Type B pancreatic cell (in vitro differentiated cells): ENCODE measurements at regions not wholly inside any gene's neighbourhood (a gene's known extent, or its start where the extent isn't known, plus 50 kb on each side); places are given as distances from the start of the nearest gene placed in this dataset.
"Not testable (repeated sequence)": the region's sequence is repeated elsewhere in the genome, so short reads cannot be mapped to it uniquely, and the experiment has no call there.

ENCODE experiments used
- DNase-seq: peaks from one replicate; pipeline ENCODE4 v3.0.0; 2021; ENCODE audit warnings: mixed read lengths; ENCODE audit not compliant: unreplicated experiment; ENCODE audit errors: extremely low spot score
- H3K27ac Mint-ChIP-seq: 2 replicates; pipeline ENCODE4 v1.8.0; 2021; ENCODE audit warnings: mild to moderate bottlenecking, mixed read lengths
- H3K27me3 Mint-ChIP-seq: 2 replicates; pipeline ENCODE4 v1.8.0; 2021; ENCODE audit warnings: mixed read lengths
- H3K36me3 Mint-ChIP-seq: 2 replicates; pipeline ENCODE4 v1.8.0; 2021; ENCODE audit warnings: mixed read lengths
- H3K4me1 Mint-ChIP-seq: one replicate; pipeline ENCODE4 v1.8.0; 2021; ENCODE audit warnings: mixed read lengths; ENCODE audit not compliant: unreplicated experiment
- H3K4me3 Mint-ChIP-seq: 2 replicates; pipeline ENCODE4 v1.8.0; 2021; ENCODE audit warnings: mild to moderate bottlenecking, mixed read lengths
- H3K9me3 Mint-ChIP-seq: 2 replicates; pipeline ENCODE4 v1.8.0; 2021; ENCODE audit warnings: mixed read lengths
- CTCF ChIP-seq: fragments of 200-600 bp; sonication (generic); conservative IDR thresholded peaks from 2 replicates; pipeline ENCODE4 v1.5.0; 2021; ENCODE audit warnings: antibody characterized with exemption, mild to moderate bottlenecking

- Mint-ChIP-seq H3K36me3 (no peaks in the 10 kb centered on the region), H3K9me3 (no peaks in the 10 kb centered on the region), H3K4me1 (no peaks in the 10 kb centered on the region), H3K27ac (no peak overlapping the region), H3K4me3 (no peak overlapping the region), H3K27me3 (peaks cover 5% of the 10 kb centered on the region)
- DNase-seq = no peak
- no peak for TF ChIP-seq CTCF
These were observed 428.9 kb downstream of the EPHA5 start for GRCh38 chr4:65241257-65241997.

GRCh38 chr4:65234061-65234460 is 436.2 kb downstream of the EPHA5 start:
- H3K9me3 Mint-ChIP-seq = no peaks in the 10 kb centered on the region
- H3K36me3 Mint-ChIP-seq = no peaks in the 10 kb centered on the region

GRCh38 chr4:65227628-65228027 is 442.7 kb downstream of the EPHA5 start:
- H3K4me3 Mint-ChIP-seq = no peak overlapping the region

More at GRCh38 chr4:65234061-65234460, 436.2 kb downstream of the EPHA5 start:
- Mint-ChIP-seq H3K27me3 (no peaks in the 10 kb centered on the region), H3K27ac (no peak overlapping the region), H3K4me3 (no peak overlapping the region), H3K4me1 (no peaks in the 10 kb centered on the region)
- no peak for DNase-seq
- no peak for TF ChIP-seq CTCF

GRCh38 chr4:65223601-65224000 is 446.7 kb downstream of the EPHA5 start:
- no peak overlapping the region for H3K4me3 Mint-ChIP-seq
- TF ChIP-seq CTCF = no peak
- peaks cover 3% of the 10 kb centered on the region for H3K27me3 Mint-ChIP-seq
- no peaks in the 10 kb centered on the region for H3K4me1 Mint-ChIP-seq
- H3K36me3 Mint-ChIP-seq = no peaks in the 10 kb centered on the region
- no peak for DNase-seq
- no peak overlapping the region for H3K27ac Mint-ChIP-seq
- H3K9me3 Mint-ChIP-seq = no peaks in the 10 kb centered on the region

More at GRCh38 chr4:65227628-65228027, 442.7 kb downstream of the EPHA5 start:
- no peaks in the 10 kb centered on the region for H3K27me3 Mint-ChIP-seq
- TF ChIP-seq CTCF = no peak
- H3K27ac Mint-ChIP-seq = no peak overlapping the region
- H3K36me3 Mint-ChIP-seq = no peaks in the 10 kb centered on the region
- H3K9me3 Mint-ChIP-seq = no peaks in the 10 kb centered on the region
- no peak for DNase-seq
- no peaks in the 10 kb centered on the region for H3K4me1 Mint-ChIP-seq

- not testable (repeated sequence) for H3K27me3 Mint-ChIP-seq, H3K36me3 Mint-ChIP-seq, DNase-seq, H3K4me3 Mint-ChIP-seq, H3K4me1 Mint-ChIP-seq, H3K9me3 Mint-ChIP-seq, H3K27ac Mint-ChIP-seq
These were observed 447.2 kb downstream of the EPHA5 start for GRCh38 chr4:65223074-65223473.

GRCh38 chr4:65217179-65217578 is 453.1 kb downstream of the EPHA5 start:
- H3K4me3 Mint-ChIP-seq = no peak overlapping the region
- no peaks in the 10 kb centered on the region for H3K4me1 Mint-ChIP-seq
- peaks cover under 1% of the 10 kb centered on the region for H3K27me3 Mint-ChIP-seq
- no peaks in the 10 kb centered on the region for H3K36me3 Mint-ChIP-seq
- TF ChIP-seq CTCF = no peak
- H3K9me3 Mint-ChIP-seq = no peaks in the 10 kb centered on the region
- H3K27ac Mint-ChIP-seq = no peak overlapping the region
- DNase-seq = no peak
